Cardiac fibroblast (primary cell): ENCODE measurements at regions not wholly inside any gene's neighbourhood (a gene's known extent, or its start where the extent isn't known, plus 50 kb on each side); places are given as distances from the start of the nearest gene placed in this dataset.

Experiments
- DNase-seq, 2 donors: peaks; one replicate each; pipeline versions ENCODE4 v3.0.0 to v3.0.0-alpha.2; 2010; ENCODE audit warnings: low read depth in 2 of 2
- H3K4me3 ChIP-seq, 2 donors: replicated peaks in 1 of 2; 1 replicate in 1 of 2; 2 replicates in 1 of 2; pipeline ENCODE4 v1.5.1; 2011; ENCODE audit warnings: low read depth in 2 of 2, low read length in 2 of 2, mild to moderate bottlenecking in 2 of 2, moderate library complexity in 1 of 2
- CTCF ChIP-seq: IDR thresholded peaks from one replicate; pipeline ENCODE4 v1.5.1; 2011; ENCODE audit warnings: low read depth, mild to moderate bottlenecking, low read length, inconsistent platforms

GRCh38 chr20:55777641-55778040 lies 227.7 kb downstream of the CBLN4 start:
- no peak overlapping the region for H3K4me3 ChIP-seq
- TF ChIP-seq CTCF: no peak
- no peak for DNase-seq

GRCh38 chr20:55776176-55776575 lies 229.1 kb downstream of the CBLN4 start:
- TF ChIP-seq CTCF: no peak
- DNase-seq: no peak
- H3K4me3 ChIP-seq: no peak overlapping the region

GRCh38 chr20:55774628-55775027 lies 230.7 kb downstream of the CBLN4 start:
- TF ChIP-seq CTCF: no peak
- no peak overlapping the region for H3K4me3 ChIP-seq
- DNase-seq: no peak

- DNase-seq: no peak
- H3K4me3 ChIP-seq: no peak overlapping the region
- no peak for TF ChIP-seq CTCF
Measured at GRCh38 chr20:55761797-55762196, 243.5 kb downstream of the CBLN4 start.

- no peak for TF ChIP-seq CTCF
- no peak for DNase-seq
- no peak overlapping the region for H3K4me3 ChIP-seq
Measured at GRCh38 chr20:55761100-55761499, 244.2 kb downstream of the CBLN4 start.

- DNase-seq: no peak
- H3K4me3 ChIP-seq: no peak overlapping the region
- no peak for TF ChIP-seq CTCF
Measured at GRCh38 chr20:55760586-55760985, 244.7 kb downstream of the CBLN4 start.

GRCh38 chr20:55755861-55756260 lies 249.5 kb downstream of the CBLN4 start:
- TF ChIP-seq CTCF: no peak
- H3K4me3 ChIP-seq: no peak overlapping the region
- DNase-seq: no peak
